Fibroblast of lung (primary cell): ENCODE measurements at regions not wholly inside any gene's neighbourhood (a gene's known extent, or its start where the extent isn't known, plus 50 kb on each side); places are given as distances from the start of the nearest gene placed in this dataset.

ENCODE experiments used
- CTCF ChIP-seq, 2 donors: IDR thresholded peaks in 1 of 2; conservative IDR thresholded peaks in 1 of 2; 1 replicate in 1 of 2; 2 replicates in 1 of 2; pipeline ENCODE4 v1.5.1; 2011 to 2012; ENCODE audit warnings: low read length in 2 of 2, control low read depth in 1 of 2, inconsistent platforms in 1 of 2, low read depth in 1 of 2, mild to moderate bottlenecking in 1 of 2
- EZH2 ChIP-seq: IDR thresholded peaks from 2 replicates; pipeline ENCODE4 v1.5.1; 2012; ENCODE audit warnings: low read length, control low read depth, mild to moderate bottlenecking; ENCODE audit errors: missing control alignments

GRCh38 chr14:71180397-71180796 lies 273.1 kb downstream of the PCNX1 start:
- TF ChIP-seq EZH2 (no peak), CTCF (conservative IDR thresholded peaks at IDR 0.05 in 1 of 2, IDR thresholded peaks at IDR 0.05 in 1 of 2; ENCODE audit: low read depth in 1 of 2, low read length in 2 of 2) (no peak)
